ENCODE measurements at regions not wholly inside any gene's neighbourhood (a gene's known extent, or its start where the extent isn't known, plus 50 kb on each side); places are given as distances from the start of the nearest gene placed in this dataset.

DNA sequence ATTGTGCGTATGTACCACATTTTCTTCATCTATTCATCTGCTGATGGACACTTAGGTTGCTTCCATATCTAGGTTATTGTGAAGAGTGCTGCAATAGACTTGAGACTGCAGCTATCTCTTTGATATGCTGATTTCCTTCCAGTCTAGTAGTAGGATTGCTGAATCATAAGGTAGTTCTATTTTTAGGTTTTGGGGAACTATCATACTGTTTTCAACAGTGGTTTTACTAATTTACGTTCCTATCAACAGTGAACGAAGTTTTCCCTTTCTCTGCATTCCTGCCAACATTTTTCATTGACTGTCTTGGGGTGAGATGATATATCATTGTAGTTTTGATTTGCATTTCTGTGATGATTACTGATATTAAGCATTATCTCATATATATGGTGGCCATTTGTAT is 482.2 kb downstream of the SLC16A7 start:
- H3K9me3 ChIP-seq (ENCODE audit: severe bottlenecking): no peaks in the 10 kb centered on the region
- H3K36me3 ChIP-seq (ENCODE audit: low read depth): no peaks in the 10 kb centered on the region
- ATAC-seq (ENCODE audit: low read depth): no peak
- H3K27me3 ChIP-seq (ENCODE audit: insufficient read depth, poor library complexity, severe bottlenecking): no peaks in the 10 kb centered on the region
- no peak overlapping the region for H3K4me3 ChIP-seq (ENCODE audit: severe bottlenecking)
- peaks cover 9% of the 10 kb centered on the region for H3K4me1 ChIP-seq (ENCODE audit: insufficient read depth, poor library complexity, severe bottlenecking)
- H3K27ac ChIP-seq (ENCODE audit: poor library complexity, severe bottlenecking): no peak overlapping the region
- TF ChIP-seq, protein P1, sequence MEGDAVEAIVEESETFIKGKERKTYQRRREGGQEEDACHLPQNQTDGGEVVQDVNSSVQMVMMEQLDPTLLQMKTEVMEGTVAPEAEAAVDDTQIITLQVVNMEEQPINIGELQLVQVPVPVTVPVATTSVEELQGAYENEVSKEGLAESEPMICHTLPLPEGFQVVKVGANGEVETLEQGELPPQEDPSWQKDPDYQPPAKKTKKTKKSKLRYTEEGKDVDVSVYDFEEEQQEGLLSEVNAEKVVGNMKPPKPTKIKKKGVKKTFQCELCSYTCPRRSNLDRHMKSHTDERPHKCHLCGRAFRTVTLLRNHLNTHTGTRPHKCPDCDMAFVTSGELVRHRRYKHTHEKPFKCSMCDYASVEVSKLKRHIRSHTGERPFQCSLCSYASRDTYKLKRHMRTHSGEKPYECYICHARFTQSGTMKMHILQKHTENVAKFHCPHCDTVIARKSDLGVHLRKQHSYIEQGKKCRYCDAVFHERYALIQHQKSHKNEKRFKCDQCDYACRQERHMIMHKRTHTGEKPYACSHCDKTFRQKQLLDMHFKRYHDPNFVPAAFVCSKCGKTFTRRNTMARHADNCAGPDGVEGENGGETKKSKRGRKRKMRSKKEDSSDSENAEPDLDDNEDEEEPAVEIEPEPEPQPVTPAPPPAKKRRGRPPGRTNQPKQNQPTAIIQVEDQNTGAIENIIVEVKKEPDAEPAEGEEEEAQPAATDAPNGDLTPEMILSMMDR (IDR thresholded peaks at IDR 0.05; ENCODE audit: poor library complexity, severe bottlenecking): no peak
- no peak for DNase-seq (ENCODE audit: low spot score)

DNA sequence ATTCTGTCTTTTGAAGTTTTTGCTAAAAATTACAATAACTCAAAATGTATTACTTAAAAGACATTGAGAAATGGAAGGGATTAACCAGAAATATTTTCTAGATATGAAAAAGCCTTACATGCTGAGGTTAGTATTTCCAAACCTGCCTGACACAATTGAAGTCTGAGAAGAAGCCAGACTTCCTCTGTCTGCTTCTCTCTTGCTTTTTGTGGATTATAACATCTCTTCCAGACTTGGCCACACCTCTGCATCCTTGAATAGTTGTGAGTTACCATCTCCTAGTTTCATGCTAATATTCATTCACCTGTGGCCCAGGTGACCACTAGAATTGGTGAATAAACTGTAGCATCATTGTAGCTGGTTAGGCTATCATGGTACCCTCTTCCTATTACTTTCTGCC is 497.6 kb downstream of the SLC16A7 start:
- Histone ChIP-seq H3K27ac (ENCODE audit: poor library complexity, severe bottlenecking) (no peak overlapping the region), H3K36me3 (ENCODE audit: low read depth) (no peaks in the 10 kb centered on the region), H3K27me3 (ENCODE audit: insufficient read depth, poor library complexity, severe bottlenecking) (no peaks in the 10 kb centered on the region), H3K9me3 (ENCODE audit: severe bottlenecking) (peaks cover 2% of the 10 kb centered on the region), H3K4me3 (ENCODE audit: severe bottlenecking) (no peak overlapping the region), H3K4me1 (ENCODE audit: insufficient read depth, poor library complexity, severe bottlenecking) (no peaks in the 10 kb centered on the region)
- ATAC-seq (ENCODE audit: low read depth): no peak
- TF ChIP-seq, protein P1 (IDR thresholded peaks at IDR 0.05; ENCODE audit: poor library complexity, severe bottlenecking): no peak
- DNase-seq (ENCODE audit: low spot score): no peak

DNA sequence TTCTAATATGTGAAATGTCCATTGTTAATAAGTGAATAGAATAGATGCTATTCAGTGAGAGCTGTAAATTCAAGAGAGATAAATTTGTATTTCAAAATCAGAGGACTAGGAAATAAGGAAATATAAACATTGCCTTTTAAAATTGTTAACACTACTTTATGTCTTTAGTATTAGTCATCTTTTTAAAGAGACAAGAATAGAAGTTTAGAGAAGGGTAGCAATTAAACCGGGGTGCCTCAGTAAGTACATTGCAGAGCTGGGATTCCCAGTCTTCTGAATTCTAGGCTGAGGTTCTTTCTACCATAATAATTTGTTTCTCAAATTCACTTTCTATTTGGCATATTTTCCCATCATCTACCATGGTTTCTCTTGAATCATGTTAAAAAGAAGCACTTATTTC is 498.6 kb downstream of the SLC16A7 start:
- Histone ChIP-seq H3K4me1 (ENCODE audit: insufficient read depth, poor library complexity, severe bottlenecking) (no peaks in the 10 kb centered on the region), H3K36me3 (ENCODE audit: low read depth) (no peaks in the 10 kb centered on the region), H3K27me3 (ENCODE audit: insufficient read depth, poor library complexity, severe bottlenecking) (no peaks in the 10 kb centered on the region), H3K4me3 (ENCODE audit: severe bottlenecking) (no peak overlapping the region), H3K9me3 (ENCODE audit: severe bottlenecking) (peaks cover 3% of the 10 kb centered on the region), H3K27ac (ENCODE audit: poor library complexity, severe bottlenecking) (no peak overlapping the region)
- ATAC-seq (ENCODE audit: low read depth): no peak
- TF ChIP-seq, protein P1 (IDR thresholded peaks at IDR 0.05; ENCODE audit: poor library complexity, severe bottlenecking): no peak
- DNase-seq (ENCODE audit: low spot score): no peak

DNA sequence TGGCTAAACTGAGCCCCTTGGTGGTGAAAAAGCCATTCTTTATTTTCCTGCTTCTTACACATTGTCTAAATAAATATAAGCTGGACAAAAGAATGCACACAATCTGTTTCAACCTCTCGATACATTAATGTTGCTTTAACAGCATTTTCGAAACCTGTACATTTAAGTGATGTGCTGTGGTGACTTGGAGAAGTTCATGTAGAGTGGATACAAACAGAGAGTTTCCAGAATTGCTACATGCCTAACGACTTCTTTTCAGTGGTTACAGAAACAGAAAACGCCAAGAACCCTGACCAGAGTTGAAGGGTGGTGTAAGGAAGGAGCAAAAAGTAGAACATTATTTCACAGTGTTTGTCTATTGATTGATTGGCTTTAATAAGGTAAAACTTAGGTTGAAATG is 500.9 kb downstream of the SLC16A7 start:
- peaks cover 7% of the 10 kb centered on the region for H3K4me1 ChIP-seq (ENCODE audit: insufficient read depth, poor library complexity, severe bottlenecking)

DNA sequence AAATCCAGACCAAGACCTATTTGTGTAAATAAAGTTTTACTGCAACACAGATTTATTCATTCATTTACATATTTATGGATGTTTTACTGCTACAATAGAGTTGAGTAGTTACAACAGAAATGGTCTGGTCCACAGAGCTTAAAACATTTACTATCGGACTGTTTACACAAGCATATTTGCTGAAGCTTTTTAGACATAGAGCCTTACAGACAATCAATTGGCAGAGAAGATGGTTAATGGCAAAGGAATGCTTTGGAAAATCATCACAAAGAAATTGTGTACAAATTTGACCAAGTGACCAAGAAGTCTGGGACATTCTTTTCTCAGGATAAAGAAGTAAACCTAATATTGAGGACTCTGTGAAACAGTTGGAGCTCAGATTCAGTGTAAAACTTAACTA is 504.3 kb downstream of the SLC16A7 start:
- Histone ChIP-seq H3K4me1 (ENCODE audit: insufficient read depth, poor library complexity, severe bottlenecking) (peaks cover 8% of the 10 kb centered on the region), H3K27me3 (ENCODE audit: insufficient read depth, poor library complexity, severe bottlenecking) (no peaks in the 10 kb centered on the region), H3K36me3 (ENCODE audit: low read depth) (no peaks in the 10 kb centered on the region), H3K9me3 (ENCODE audit: severe bottlenecking) (peaks cover 3% of the 10 kb centered on the region), H3K4me3 (ENCODE audit: severe bottlenecking) (no peak overlapping the region), H3K27ac (ENCODE audit: poor library complexity, severe bottlenecking) (no peak overlapping the region)
- ATAC-seq (ENCODE audit: low read depth) (no peak), DNase-seq (ENCODE audit: low spot score) (no peak)
- TF ChIP-seq, protein P1 (IDR thresholded peaks at IDR 0.05; ENCODE audit: poor library complexity, severe bottlenecking): no peak

More for the DNA sequence above, 500.9 kb downstream of the SLC16A7 start:
- H3K36me3 ChIP-seq (ENCODE audit: low read depth): no peaks in the 10 kb centered on the region
- TF ChIP-seq, protein P1 (IDR thresholded peaks at IDR 0.05; ENCODE audit: poor library complexity, severe bottlenecking): no peak
- no peak overlapping the region for H3K4me3 ChIP-seq (ENCODE audit: severe bottlenecking)
- DNase-seq (ENCODE audit: low spot score) (no peak), ATAC-seq (ENCODE audit: low read depth) (no peak)
- no peaks in the 10 kb centered on the region for H3K27me3 ChIP-seq (ENCODE audit: insufficient read depth, poor library complexity, severe bottlenecking)
- peaks cover 3% of the 10 kb centered on the region for H3K9me3 ChIP-seq (ENCODE audit: severe bottlenecking)
- H3K27ac ChIP-seq (ENCODE audit: poor library complexity, severe bottlenecking): no peak overlapping the region

Measured in RWPE2 (cell line).